ENCODE measurements at regions not wholly inside any gene's neighbourhood (a gene's known extent, or its start where the extent isn't known, plus 50 kb on each side); places are given as distances from the start of the nearest gene placed in this dataset.

DNA sequence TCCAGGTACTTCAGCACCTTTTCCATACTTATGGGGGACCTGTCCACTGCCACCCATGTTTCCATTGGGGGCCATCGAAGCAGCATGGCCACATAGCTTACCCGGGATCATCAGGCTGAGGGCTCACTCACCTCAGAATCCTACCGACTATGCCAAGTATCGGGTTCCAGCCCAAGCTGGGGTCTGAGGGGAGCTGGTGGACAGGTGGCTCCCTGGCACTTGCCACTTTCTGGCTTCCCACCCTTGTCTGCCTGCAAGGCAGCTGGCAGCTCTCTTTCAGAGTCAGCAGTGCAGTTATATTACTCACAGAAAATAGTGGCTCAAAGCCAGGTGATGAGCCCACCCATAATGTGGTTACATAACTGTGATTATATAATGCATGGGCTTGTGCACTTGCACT lies 1153.8 kb downstream of the STIM2 start:
- TF ChIP-seq, protein P1, sequence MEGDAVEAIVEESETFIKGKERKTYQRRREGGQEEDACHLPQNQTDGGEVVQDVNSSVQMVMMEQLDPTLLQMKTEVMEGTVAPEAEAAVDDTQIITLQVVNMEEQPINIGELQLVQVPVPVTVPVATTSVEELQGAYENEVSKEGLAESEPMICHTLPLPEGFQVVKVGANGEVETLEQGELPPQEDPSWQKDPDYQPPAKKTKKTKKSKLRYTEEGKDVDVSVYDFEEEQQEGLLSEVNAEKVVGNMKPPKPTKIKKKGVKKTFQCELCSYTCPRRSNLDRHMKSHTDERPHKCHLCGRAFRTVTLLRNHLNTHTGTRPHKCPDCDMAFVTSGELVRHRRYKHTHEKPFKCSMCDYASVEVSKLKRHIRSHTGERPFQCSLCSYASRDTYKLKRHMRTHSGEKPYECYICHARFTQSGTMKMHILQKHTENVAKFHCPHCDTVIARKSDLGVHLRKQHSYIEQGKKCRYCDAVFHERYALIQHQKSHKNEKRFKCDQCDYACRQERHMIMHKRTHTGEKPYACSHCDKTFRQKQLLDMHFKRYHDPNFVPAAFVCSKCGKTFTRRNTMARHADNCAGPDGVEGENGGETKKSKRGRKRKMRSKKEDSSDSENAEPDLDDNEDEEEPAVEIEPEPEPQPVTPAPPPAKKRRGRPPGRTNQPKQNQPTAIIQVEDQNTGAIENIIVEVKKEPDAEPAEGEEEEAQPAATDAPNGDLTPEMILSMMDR (IDR thresholded peaks at IDR 0.05), result no peak
- no peak for TF ChIP-seq EP300 (IDR thresholded peaks at IDR 0.05)
- no peak for TF ChIP-seq POLR2AphosphoS5 (IDR thresholded peaks at IDR 0.05)
- no peak for TF ChIP-seq POLR2A (IDR thresholded peaks at IDR 0.05)
